CD4-positive, alpha-beta T cell (primary cell): ENCODE measurements at regions not wholly inside any gene's neighbourhood (a gene's known extent, or its start where the extent isn't known, plus 50 kb on each side); places are given as distances from the start of the nearest gene placed in this dataset.

Experiments used
- ATAC-seq: fragments of 200-7000 bp; cut with Tn5 transposase; one replicate; pipeline ENCODE4 v1.10.0; 2022; ENCODE audit warnings: mild to moderate bottlenecking; ENCODE audit not compliant: poor library complexity
- CTCF ChIA-PET: fragments of 350-600 bp; sonication (Branson Sonifier 250); formaldehyde crosslinking; loops from one replicate; lab custom pipeline; 2021; ENCODE audit warnings: antibody characterized with exemption, inconsistent platforms; lab: Charles Lee
- POLR2A ChIA-PET: fragments of 350-600 bp; sonication (Branson Sonifier 250); formaldehyde crosslinking; loops from one replicate; lab custom pipeline; 2021; ENCODE audit warnings: antibody characterized with exemption, inconsistent platforms; lab: Charles Lee
- DNase-seq, 14 experiments: peaks; one replicate each; pipeline ENCODE4 v3.0.0-alpha.2; 2013 to 2020; ENCODE audit warnings: mixed read lengths in 2 of 14
- H3K27ac ChIP-seq, 2 donors: one replicate each; pipeline versions ENCODE4 v1.5.1 to v1.7.0; 2013; ENCODE audit warnings: low read length in 2 of 2, low read depth in 1 of 2, mild to moderate bottlenecking in 1 of 2
- H3K27me3 ChIP-seq, 2 experiments: 1 replicate in 1 of 2; 2 replicates in 1 of 2; pipeline versions ENCODE4 v1.6.1 to v1.7.0; 2013; ENCODE audit warnings: low read length in 2 of 2, control low read depth in 1 of 2, mild to moderate bottlenecking in 1 of 2, moderate library complexity in 1 of 2; ENCODE audit not compliant: insufficient read depth in 2 of 2, control insufficient read depth in 1 of 2
- H3K36me3 ChIP-seq: one replicate; pipeline ENCODE4 v1.6.1; 2013; ENCODE audit warnings: low read length, control low read depth; ENCODE audit not compliant: insufficient read depth
- H3K4me1 ChIP-seq: one replicate; pipeline ENCODE4 v1.6.1; 2013; ENCODE audit warnings: low read length, control low read depth; ENCODE audit not compliant: insufficient read depth
- H3K4me3 ChIP-seq: one replicate; pipeline ENCODE4 v1.5.1; 2013; ENCODE audit warnings: mild to moderate bottlenecking, low read length, moderate library complexity
- H3K9me3 ChIP-seq, 2 experiments: 1 replicate in 1 of 2; 2 replicates in 1 of 2; pipeline versions ENCODE4 v1.6.1 to v1.7.0; 2013; ENCODE audit warnings: low read length in 2 of 2, mild to moderate bottlenecking in 2 of 2, control low read depth in 1 of 2, moderate library complexity in 1 of 2; ENCODE audit not compliant: control insufficient read depth in 1 of 2, insufficient read depth in 1 of 2
- H3K27ac Mint-ChIP-seq: one replicate; pipeline ENCODE4 v1.8.0; 2020; ENCODE audit warnings: mixed read lengths
- H3K27me3 Mint-ChIP-seq: one replicate; pipeline ENCODE4 v1.8.0; 2021; ENCODE audit warnings: mixed read lengths
- H3K36me3 Mint-ChIP-seq: one replicate; pipeline ENCODE4 v1.8.0; 2021; ENCODE audit warnings: low read depth, mixed read lengths
- H3K4me1 Mint-ChIP-seq: one replicate; pipeline ENCODE4 v1.8.0; 2021; ENCODE audit warnings: low read depth, mixed read lengths
- H3K4me3 Mint-ChIP-seq: one replicate; pipeline ENCODE4 v1.8.0; 2020; ENCODE audit warnings: mild to moderate bottlenecking, mixed read lengths
- H3K9me3 Mint-ChIP-seq: one replicate; pipeline ENCODE4 v1.8.0; 2020; ENCODE audit warnings: mixed read lengths
- intact Hi-C, 2 experiments: fragments of 100-400 bp; cut with DNase I in 1 of 2; cut with micrococcal nuclease in 1 of 2; formaldehyde crosslinking; loops; one replicate each; pipeline versions ENCODE4 v1.15.1 to v1.9.0; 2023 to 2025; cut with DNase I, micrococcal nuclease
- TF ChIP-seq, protein P1 (sequence below): fragments of 200-600 bp; IDR thresholded peaks from one replicate; pipeline ENCODE4 v1.8.0; 2022; ENCODE audit warnings: antibody characterized with exemption, mild to moderate bottlenecking

- Histone ChIP-seq H3K27me3 (no peaks in the 10 kb centered on the region), H3K4me1 (no peaks in the 10 kb centered on the region), H3K36me3 (no peaks in the 10 kb centered on the region), H3K27ac (no peak overlapping the region), H3K4me3 (no peak overlapping the region), H3K9me3 (no peaks in the 10 kb centered on the region)
- no peak overlapping the region for H3K4me3 Mint-ChIP-seq
- no peaks in the 10 kb centered on the region for H3K36me3 Mint-ChIP-seq
- ATAC-seq (no peak), DNase-seq (no peak)
- ChIA-PET POLR2A (no interaction called here), CTCF (no interaction called here)
- TF ChIP-seq, protein P1, sequence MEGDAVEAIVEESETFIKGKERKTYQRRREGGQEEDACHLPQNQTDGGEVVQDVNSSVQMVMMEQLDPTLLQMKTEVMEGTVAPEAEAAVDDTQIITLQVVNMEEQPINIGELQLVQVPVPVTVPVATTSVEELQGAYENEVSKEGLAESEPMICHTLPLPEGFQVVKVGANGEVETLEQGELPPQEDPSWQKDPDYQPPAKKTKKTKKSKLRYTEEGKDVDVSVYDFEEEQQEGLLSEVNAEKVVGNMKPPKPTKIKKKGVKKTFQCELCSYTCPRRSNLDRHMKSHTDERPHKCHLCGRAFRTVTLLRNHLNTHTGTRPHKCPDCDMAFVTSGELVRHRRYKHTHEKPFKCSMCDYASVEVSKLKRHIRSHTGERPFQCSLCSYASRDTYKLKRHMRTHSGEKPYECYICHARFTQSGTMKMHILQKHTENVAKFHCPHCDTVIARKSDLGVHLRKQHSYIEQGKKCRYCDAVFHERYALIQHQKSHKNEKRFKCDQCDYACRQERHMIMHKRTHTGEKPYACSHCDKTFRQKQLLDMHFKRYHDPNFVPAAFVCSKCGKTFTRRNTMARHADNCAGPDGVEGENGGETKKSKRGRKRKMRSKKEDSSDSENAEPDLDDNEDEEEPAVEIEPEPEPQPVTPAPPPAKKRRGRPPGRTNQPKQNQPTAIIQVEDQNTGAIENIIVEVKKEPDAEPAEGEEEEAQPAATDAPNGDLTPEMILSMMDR, result no peak
- intact Hi-C loops, result no loop called here
- no peaks in the 10 kb centered on the region for H3K27me3 Mint-ChIP-seq
- H3K27ac Mint-ChIP-seq, result no peak overlapping the region
- H3K4me1 Mint-ChIP-seq, result no peaks in the 10 kb centered on the region
- H3K9me3 Mint-ChIP-seq, result no peaks in the 10 kb centered on the region
These were observed 165.8 kb downstream of the ATOH1 start for GRCh38 chr4:93994175-93994994.

DNA sequence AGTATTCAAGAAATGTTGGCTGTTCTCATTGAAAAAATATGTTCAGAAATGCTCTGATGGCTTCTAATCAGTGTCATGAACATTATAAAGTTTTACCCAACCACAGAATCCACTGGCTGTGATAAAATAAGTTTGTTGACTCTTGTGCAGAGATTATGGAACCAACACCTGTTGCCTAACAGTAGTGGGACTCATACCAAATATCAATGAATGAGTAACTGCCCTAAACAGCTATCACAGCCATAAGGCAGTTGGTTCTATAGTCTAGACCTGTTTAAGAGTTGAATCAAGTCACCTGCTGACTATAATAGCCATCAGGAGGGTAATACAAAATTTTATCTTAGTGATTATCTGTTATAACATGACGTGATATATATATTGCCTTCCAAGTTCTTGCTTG lies 168.3 kb downstream of the ATOH1 start:
- no peaks in the 10 kb centered on the region for H3K9me3 ChIP-seq
- intact Hi-C loops, result no loop called here
- no peaks in the 10 kb centered on the region for H3K4me1 Mint-ChIP-seq
- H3K27me3 Mint-ChIP-seq, result no peaks in the 10 kb centered on the region
- no peak for DNase-seq
- H3K36me3 Mint-ChIP-seq, result no peaks in the 10 kb centered on the region
- no peaks in the 10 kb centered on the region for H3K9me3 Mint-ChIP-seq
- H3K27ac ChIP-seq, result no peak overlapping the region
- H3K4me3 ChIP-seq, result no peak overlapping the region
- ATAC-seq, result no peak
- TF ChIP-seq, protein P1, result no peak
- H3K4me1 ChIP-seq, result no peaks in the 10 kb centered on the region
- H3K4me3 Mint-ChIP-seq, result no peak overlapping the region
- ChIA-PET POLR2A (no interaction called here), CTCF (no interaction called here)
- H3K36me3 ChIP-seq, result no peaks in the 10 kb centered on the region
- H3K27ac Mint-ChIP-seq, result no peak overlapping the region
- H3K27me3 ChIP-seq, result no peaks in the 10 kb centered on the region

DNA sequence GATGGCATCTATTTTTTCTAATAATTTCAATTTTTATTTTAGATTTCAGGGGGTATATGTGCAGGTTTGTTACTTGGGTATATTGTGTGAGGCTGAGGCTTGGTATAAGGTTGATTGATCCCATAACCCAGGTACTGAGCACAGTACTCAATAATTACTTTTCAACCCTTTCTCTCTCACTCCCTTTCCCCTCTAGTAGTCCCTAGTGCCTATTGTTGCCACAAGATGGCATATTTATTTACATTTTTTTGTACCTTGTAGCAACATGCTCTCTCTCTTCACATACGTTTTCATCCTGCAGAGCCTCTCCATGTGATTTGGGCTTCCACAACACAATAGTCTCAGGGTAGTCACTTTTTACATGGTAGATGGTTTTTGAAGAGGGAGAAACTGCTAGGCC lies 172.0 kb downstream of the ATOH1 start:
- no peaks in the 10 kb centered on the region for H3K9me3 ChIP-seq
- H3K27ac ChIP-seq, result no peak overlapping the region
- Mint-ChIP-seq H3K4me1 (no peaks in the 10 kb centered on the region), H3K9me3 (no peaks in the 10 kb centered on the region), H3K27ac (no peak overlapping the region), H3K36me3 (no peaks in the 10 kb centered on the region), H3K27me3 (no peaks in the 10 kb centered on the region), H3K4me3 (no peak overlapping the region)
- DNase-seq (no peak), ATAC-seq (no peak)
- no peaks in the 10 kb centered on the region for H3K27me3 ChIP-seq
- TF ChIP-seq, protein P1, result no peak
- no peaks in the 10 kb centered on the region for H3K4me1 ChIP-seq
- intact Hi-C loops, result no loop called here
- no peaks in the 10 kb centered on the region for H3K36me3 ChIP-seq
- no peak overlapping the region for H3K4me3 ChIP-seq
- ChIA-PET CTCF (no interaction called here), POLR2A (no interaction called here)
